HepG2 (cell line): ENCODE measurements at regions not wholly inside any gene's neighbourhood (a gene's known extent, or its start where the extent isn't known, plus 50 kb on each side); places are given as distances from the start of the nearest gene placed in this dataset.
A peak's percentile ranks its signal among the peaks of the same experiment; 100 is the strongest.

ENCODE experiments used
- ATAC-seq: fragments of 200-7000 bp; cut with Tn5 transposase; 3 replicates; pipeline ENCODE4 v1.9.1; 2020; ENCODE audit warnings: mild to moderate bottlenecking, moderate library complexity
- BruUV-seq: library from RNA; stranded (reverse); fragments of 400-500 nt; replicated peaks from 2 replicates; lab custom pipeline; 2021; lab: Mats Ljungman, UMichigan
- CTCF ChIA-PET: fragments of 300-600 bp; formaldehyde crosslinking; extraction: SDS; loops from one replicate; lab custom pipeline; 2021; ENCODE audit warnings: low total read pairs, inconsistent platforms, low intra/inter-chr PET ratio; lab: Yijun Ruan, JAX
- POLR2A ChIA-PET: fragments of 350-600 bp; sonication (Branson Sonifier 250); formaldehyde crosslinking; loops from one replicate; lab custom pipeline; 2020; ENCODE audit warnings: antibody characterized with exemption, inconsistent platforms; lab: Yijun Ruan, JAX
- DNase-seq: peaks from one replicate; pipeline ENCODE4 v3.0.0-alpha.2; 2015; ENCODE audit warnings: low spot score
- FAIRE-seq: peaks from 3 replicates; lab custom pipeline; 2011; peaks lifted over from hg19 to GRCh38; lab: Jason Lieb, UNC
- H2AFZ ChIP-seq: one replicate; pipeline ENCODE4 v1.6.1; 2011; ENCODE audit warnings: low read length, inconsistent platforms
- H3K27ac ChIP-seq: fragments of 300-600 bp; 3 replicates; pipeline ENCODE4 v1.8.0; 2011; ENCODE audit warnings: mixed run types, mild to moderate bottlenecking, mixed read lengths, low read length, inconsistent platforms; ENCODE audit not compliant: insufficient read depth; ENCODE audit errors: extremely low read length
- H3K27me3 ChIP-seq, 2 experiments: fragments of 200-600 bp in 1 of 2; 2 replicates in 1 of 2; 3 replicates in 1 of 2; pipeline versions ENCODE4 v1.6.0 to v1.8.0; 2011; ENCODE audit warnings: low read length in 2 of 2, mild to moderate bottlenecking in 2 of 2, moderate library complexity in 2 of 2, inconsistent platforms in 1 of 2; ENCODE audit not compliant: insufficient read depth in 2 of 2, control insufficient read depth in 1 of 2
- H3K36me3 ChIP-seq, 2 experiments: fragments of 200-600 bp in 1 of 2; replicated peaks in 1 of 2; 2 replicates in 1 of 2; 3 replicates in 1 of 2; pipeline versions ENCODE4 v1.5.1 to v1.8.0; 2011; ENCODE audit warnings: low read length in 2 of 2, inconsistent platforms in 1 of 2; ENCODE audit not compliant: insufficient read depth in 2 of 2, control insufficient read depth in 1 of 2
- H3K4me1 ChIP-seq: 2 replicates; pipeline ENCODE4 v1.5.1; 2012; ENCODE audit warnings: low read length, inconsistent platforms; ENCODE audit not compliant: insufficient read depth
- H3K4me2 ChIP-seq: 2 replicates; pipeline ENCODE4 v1.6.0; 2011; ENCODE audit warnings: low read depth, low read length, inconsistent platforms
- H3K4me3 ChIP-seq, 3 experiments: fragments of 200-600 bp in 1 of 3; sonication (generic), shearing (Covaris generic) in 1 of 3; replicated peaks in 1 of 3; 2 replicates each; pipeline ENCODE4 v1.5.1; 2011 to 2016; ENCODE audit warnings: low read length in 3 of 3, inconsistent platforms in 2 of 3, low read depth in 2 of 3, mild to moderate bottlenecking in 2 of 3, control low read depth in 1 of 3, mixed read lengths in 1 of 3; ENCODE audit not compliant: insufficient read depth in 1 of 3
- H3K79me2 ChIP-seq: one replicate; pipeline ENCODE4 v1.6.1; 2011; ENCODE audit warnings: low read length, inconsistent platforms; ENCODE audit not compliant: insufficient read depth
- H3K9ac ChIP-seq: 2 replicates; pipeline ENCODE4 v1.6.0; 2011; ENCODE audit warnings: mild to moderate bottlenecking, low read depth, low read length, inconsistent platforms; ENCODE audit not compliant: insufficient read depth
- H3K9me3 ChIP-seq: 2 replicates; pipeline ENCODE4 v1.5.1; 2012; ENCODE audit warnings: mild to moderate bottlenecking, low read length
- H4K20me1 ChIP-seq: 2 replicates; pipeline ENCODE4 v1.6.0; 2011; ENCODE audit warnings: inconsistent platforms, mild to moderate bottlenecking, low read length, moderate library complexity; ENCODE audit not compliant: insufficient read depth
- CENPX ChIP-seq: sonication (generic); formaldehyde crosslinking; IDR thresholded peaks from 2 replicates; pipeline ENCODE4 v1.9.0; 2021; ENCODE audit warnings: mild to moderate bottlenecking, missing genetic modification reagents, moderate library complexity
- CHD4 ChIP-seq: fragments of 200-600 bp; sonication (generic); IDR thresholded peaks from 2 replicates; pipeline ENCODE4 v1.7.0; 2017; ENCODE audit warnings: mild to moderate bottlenecking, low read length, borderline replicate concordance
- CREB1 ChIP-seq, 2 experiments: fragments of 450-650 bp in 1 of 2; IDR thresholded peaks; 2 replicates each; pipeline ENCODE4 v1.6.1; 2016 to 2017; ENCODE audit warnings: control low read depth in 1 of 2, mild to moderate bottlenecking in 1 of 2, missing compliant biosample characterization in 1 of 2, missing genetic modification characterization in 1 of 2
- JUN ChIP-seq: sonication (generic); formaldehyde crosslinking; IDR thresholded peaks from 2 replicates; pipeline ENCODE4 v1.4.0; 2020; ENCODE audit warnings: mild to moderate bottlenecking, missing genetic modification reagents
- SMYD3 ChIP-seq: sonication (generic); formaldehyde crosslinking; IDR thresholded peaks from 2 replicates; pipeline ENCODE4 v1.8.1; 2023; ENCODE audit warnings: mild to moderate bottlenecking, missing genetic modification reagents
- ZNF605 ChIP-seq: sonication (generic); formaldehyde crosslinking; IDR thresholded peaks from 2 replicates; pipeline ENCODE4 v1.8.0; 2022; ENCODE audit warnings: mild to moderate bottlenecking, missing genetic modification reagents
- ZNF616 ChIP-seq: sonication (generic); formaldehyde crosslinking; IDR thresholded peaks from 2 replicates; pipeline ENCODE4 v1.5.0; 2020; ENCODE audit warnings: low read depth, mild to moderate bottlenecking, missing genetic modification reagents
- ZNF777 ChIP-seq: sonication (generic); formaldehyde crosslinking; IDR thresholded peaks from 2 replicates; pipeline ENCODE4 v1.4.0; 2020; ENCODE audit warnings: missing genetic modification reagents
- WGBS: methylation state at CpG from one replicate; pipeline ENCODE4 v1.1.6; 2017; ENCODE audit warnings: low lambda C conversion rate; 5-methylcytosine and 5-hydroxymethylcytosine counted together
- in situ Hi-C: cut with HindIII; loops from 2 replicates; pipeline ENCODE4 v1.10.0; 2017; ENCODE audit warnings: low pct_unique_long_range_greater_than_20kb; ENCODE audit not compliant: extremely low pct_ligation_motif_present
- intact Hi-C: fragments of 100-400 bp; cut with micrococcal nuclease; formaldehyde crosslinking; loops from one replicate; pipeline ENCODE4 v1.10.0; 2022; ENCODE audit not compliant: unreplicated experiment
- TF ChIP-seq, protein P1 (sequence below): sonication (generic); formaldehyde crosslinking; IDR thresholded peaks from 2 replicates; pipeline ENCODE4 v1.8.0; 2023; ENCODE audit warnings: mild to moderate bottlenecking, missing genetic modification reagents
- TF ChIP-seq, protein P2 (sequence below): sonication (generic); formaldehyde crosslinking; IDR thresholded peaks from 2 replicates; pipeline ENCODE4 v1.4.0; 2020; ENCODE audit warnings: missing genetic modification reagents
- TF ChIP-seq, protein P3 (sequence below): sonication (generic); formaldehyde crosslinking; IDR thresholded peaks from 2 replicates; pipeline ENCODE4 v1.8.1; 2022; ENCODE audit warnings: mild to moderate bottlenecking, missing genetic modification reagents
- TF ChIP-seq, protein P4 (sequence below): sonication (generic); formaldehyde crosslinking; IDR thresholded peaks from 2 replicates; pipeline ENCODE4 v1.4.0; 2020; ENCODE audit warnings: mild to moderate bottlenecking, missing genetic modification reagents

DNA sequence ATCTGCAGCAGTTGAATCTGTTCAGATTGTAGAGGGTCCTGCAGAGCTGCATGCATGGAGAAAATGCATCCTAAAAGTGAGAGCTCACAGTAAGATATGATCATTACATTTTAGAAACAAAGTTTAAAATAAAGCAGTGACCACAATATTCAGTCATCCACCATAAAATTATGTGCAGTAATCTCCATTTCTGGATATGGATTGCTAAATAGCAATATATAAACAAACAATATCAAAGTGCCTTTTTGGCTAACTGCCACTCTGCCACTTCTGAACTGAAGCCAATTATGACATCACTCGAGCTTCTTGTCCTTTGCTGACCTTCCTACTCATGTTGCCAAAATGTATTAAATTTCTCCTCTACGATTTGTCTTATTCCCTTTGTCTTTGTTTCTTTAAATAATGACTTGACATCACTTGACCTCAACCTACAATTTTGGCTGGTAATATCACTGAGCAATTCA, 262.0 kb upstream of the CXADR start:
- Histone ChIP-seq H3K9me3 (no peaks in the 10 kb centered on the region), H3K27me3 (no peaks in the 10 kb centered on the region), H3K4me1 (no peaks in the 10 kb centered on the region), H3K9ac (no peak overlapping the region), H3K79me2 (no peaks in the 10 kb centered on the region), H4K20me1 (no peaks in the 10 kb centered on the region), H3K27ac (no peak overlapping the region), H2AFZ (no peak overlapping the region), H3K36me3 (no peaks in the 10 kb centered on the region), H3K4me2 (no peak overlapping the region), H3K4me3 (no peak overlapping the region)
- DNase-seq (no peak), ATAC-seq (no peak), FAIRE-seq (no peak)
- ChIA-PET CTCF (no interaction called here), POLR2A (no interaction called here)
- BruUV-seq = no TSS peak
- TF ChIP-seq, protein P1, sequence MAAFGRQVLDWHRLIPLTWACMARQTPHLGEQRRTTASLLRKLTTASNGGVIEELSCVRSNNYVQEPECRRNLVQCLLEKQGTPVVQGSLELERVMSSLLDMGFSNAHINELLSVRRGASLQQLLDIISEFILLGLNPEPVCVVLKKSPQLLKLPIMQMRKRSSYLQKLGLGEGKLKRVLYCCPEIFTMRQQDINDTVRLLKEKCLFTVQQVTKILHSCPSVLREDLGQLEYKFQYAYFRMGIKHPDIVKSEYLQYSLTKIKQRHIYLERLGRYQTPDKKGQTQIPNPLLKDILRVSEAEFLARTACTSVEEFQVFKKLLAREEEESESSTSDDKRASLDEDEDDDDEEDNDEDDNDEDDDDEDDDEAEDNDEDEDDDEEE (CRISPR knock-in tag) = no peak
- TF ChIP-seq ZNF605 (CRISPR knock-in tag) = no peak
- TF ChIP-seq CREB1 (IDR thresholded peaks at IDR 0.05) = 0 out of 2 replicates have a peak, but pooled peaks have one; percentile 6
- no peak for TF ChIP-seq CREB1 (CRISPR knock-in tag; IDR thresholded peaks at IDR 0.05)
- no peak for TF ChIP-seq ZNF616 (CRISPR knock-in tag)
- in situ Hi-C loops (no loop called here), intact Hi-C loops (no loop called here)
- WGBS = 2% methylated on average over 2 of the region's 2 CpGs

DNA sequence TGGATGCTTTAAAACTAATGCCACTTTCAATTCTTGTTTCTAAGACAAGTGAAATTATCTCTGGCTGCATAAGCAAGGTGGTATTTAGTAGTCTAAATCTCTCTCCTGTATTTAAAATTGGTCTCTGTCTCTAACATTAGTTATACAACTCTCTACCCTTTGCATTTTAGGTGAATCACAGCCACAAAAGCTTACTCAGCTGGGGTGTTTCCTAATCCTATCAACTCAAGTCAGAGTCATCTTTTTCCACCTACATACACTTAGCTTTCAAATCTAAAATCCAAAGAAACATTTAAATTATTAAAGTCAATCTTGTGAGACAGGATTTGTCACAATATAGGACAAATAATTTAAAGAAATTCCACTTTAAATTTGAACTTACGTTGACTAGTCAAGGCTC, 255.1 kb upstream of the CXADR start:
- 5% methylated on average over 1 of the region's 1 CpG for WGBS
- Histone ChIP-seq H3K27ac (no peak overlapping the region), H2AFZ (no peak overlapping the region), H4K20me1 (no peaks in the 10 kb centered on the region), H3K36me3 (no peaks in the 10 kb centered on the region), H3K9me3 (no peaks in the 10 kb centered on the region), H3K27me3 (no peaks in the 10 kb centered on the region), H3K4me2 (no peak overlapping the region), H3K4me1 (no peaks in the 10 kb centered on the region), H3K9ac (no peak overlapping the region), H3K4me3 (no peak overlapping the region), H3K79me2 (no peaks in the 10 kb centered on the region)
- no peak for FAIRE-seq
- no peak for DNase-seq
- intact Hi-C loops = no loop called here
- in situ Hi-C loops = no loop called here
- CTCF ChIA-PET = no interaction called here
- no TSS peak for BruUV-seq
- no peak for ATAC-seq
- POLR2A ChIA-PET = no interaction called here
- TF ChIP-seq ZNF777 (CRISPR knock-in tag) (no peak), SMYD3 (no peak), CENPX (CRISPR knock-in tag) (no peak), JUN (CRISPR knock-in tag) (no peak), CHD4 (no peak)
- TF ChIP-seq, protein P2, sequence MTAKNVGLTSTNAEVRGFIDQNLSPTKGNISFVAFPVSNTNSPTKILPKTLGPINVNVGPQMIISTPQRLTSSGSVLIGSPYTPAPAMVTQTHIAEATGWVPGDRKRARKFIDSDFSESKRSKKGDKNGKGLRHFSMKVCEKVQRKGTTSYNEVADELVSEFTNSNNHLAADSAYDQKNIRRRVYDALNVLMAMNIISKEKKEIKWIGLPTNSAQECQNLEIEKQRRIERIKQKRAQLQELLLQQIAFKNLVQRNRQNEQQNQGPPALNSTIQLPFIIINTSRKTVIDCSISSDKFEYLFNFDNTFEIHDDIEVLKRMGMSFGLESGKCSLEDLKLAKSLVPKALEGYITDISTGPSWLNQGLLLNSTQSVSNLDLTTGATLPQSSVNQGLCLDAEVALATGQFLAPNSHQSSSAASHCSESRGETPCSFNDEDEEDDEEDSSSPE (CRISPR knock-in tag) = no peak
- TF ChIP-seq, protein P3, sequence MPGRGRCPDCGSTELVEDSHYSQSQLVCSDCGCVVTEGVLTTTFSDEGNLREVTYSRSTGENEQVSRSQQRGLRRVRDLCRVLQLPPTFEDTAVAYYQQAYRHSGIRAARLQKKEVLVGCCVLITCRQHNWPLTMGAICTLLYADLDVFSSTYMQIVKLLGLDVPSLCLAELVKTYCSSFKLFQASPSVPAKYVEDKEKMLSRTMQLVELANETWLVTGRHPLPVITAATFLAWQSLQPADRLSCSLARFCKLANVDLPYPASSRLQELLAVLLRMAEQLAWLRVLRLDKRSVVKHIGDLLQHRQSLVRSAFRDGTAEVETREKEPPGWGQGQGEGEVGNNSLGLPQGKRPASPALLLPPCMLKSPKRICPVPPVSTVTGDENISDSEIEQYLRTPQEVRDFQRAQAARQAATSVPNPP (CRISPR knock-in tag) = no peak
- TF ChIP-seq, protein P4, sequence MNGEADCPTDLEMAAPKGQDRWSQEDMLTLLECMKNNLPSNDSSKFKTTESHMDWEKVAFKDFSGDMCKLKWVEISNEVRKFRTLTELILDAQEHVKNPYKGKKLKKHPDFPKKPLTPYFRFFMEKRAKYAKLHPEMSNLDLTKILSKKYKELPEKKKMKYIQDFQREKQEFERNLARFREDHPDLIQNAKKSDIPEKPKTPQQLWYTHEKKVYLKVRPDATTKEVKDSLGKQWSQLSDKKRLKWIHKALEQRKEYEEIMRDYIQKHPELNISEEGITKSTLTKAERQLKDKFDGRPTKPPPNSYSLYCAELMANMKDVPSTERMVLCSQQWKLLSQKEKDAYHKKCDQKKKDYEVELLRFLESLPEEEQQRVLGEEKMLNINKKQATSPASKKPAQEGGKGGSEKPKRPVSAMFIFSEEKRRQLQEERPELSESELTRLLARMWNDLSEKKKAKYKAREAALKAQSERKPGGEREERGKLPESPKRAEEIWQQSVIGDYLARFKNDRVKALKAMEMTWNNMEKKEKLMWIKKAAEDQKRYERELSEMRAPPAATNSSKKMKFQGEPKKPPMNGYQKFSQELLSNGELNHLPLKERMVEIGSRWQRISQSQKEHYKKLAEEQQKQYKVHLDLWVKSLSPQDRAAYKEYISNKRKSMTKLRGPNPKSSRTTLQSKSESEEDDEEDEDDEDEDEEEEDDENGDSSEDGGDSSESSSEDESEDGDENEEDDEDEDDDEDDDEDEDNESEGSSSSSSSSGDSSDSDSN (CRISPR knock-in tag) = no peak
